Tibial nerve (tissue), 4 donors: ENCODE measurements at regions not wholly inside any gene's neighbourhood (a gene's known extent, or its start where the extent isn't known, plus 50 kb on each side); places are given as distances from the start of the nearest gene placed in this dataset.

Source experiments
- CTCF ChIP-seq, 5 experiments: fragments of 200-600 bp in 3 of 5; fragments of 450-650 bp in 2 of 5; sonication (generic) in 3 of 5; IDR thresholded peaks; one replicate each; pipeline ENCODE4 v1.5.1; 2016 to 2019; ENCODE audit warnings: antibody characterized with exemption in 5 of 5, mild to moderate bottlenecking in 3 of 5, moderate library complexity in 2 of 5
- EP300 ChIP-seq, 2 donors: sonication (generic); formaldehyde crosslinking; IDR thresholded peaks; one replicate each; pipeline ENCODE4 v1.6.1; 2017; ENCODE audit warnings: antibody characterized with exemption in 2 of 2, mild to moderate bottlenecking in 1 of 2
- POLR2A ChIP-seq, 2 donors: fragments of 450-650 bp; IDR thresholded peaks; one replicate each; pipeline ENCODE4 v1.6.1; 2017; ENCODE audit warnings: antibody characterized with exemption in 2 of 2, mild to moderate bottlenecking in 2 of 2, moderate library complexity in 2 of 2

DNA sequence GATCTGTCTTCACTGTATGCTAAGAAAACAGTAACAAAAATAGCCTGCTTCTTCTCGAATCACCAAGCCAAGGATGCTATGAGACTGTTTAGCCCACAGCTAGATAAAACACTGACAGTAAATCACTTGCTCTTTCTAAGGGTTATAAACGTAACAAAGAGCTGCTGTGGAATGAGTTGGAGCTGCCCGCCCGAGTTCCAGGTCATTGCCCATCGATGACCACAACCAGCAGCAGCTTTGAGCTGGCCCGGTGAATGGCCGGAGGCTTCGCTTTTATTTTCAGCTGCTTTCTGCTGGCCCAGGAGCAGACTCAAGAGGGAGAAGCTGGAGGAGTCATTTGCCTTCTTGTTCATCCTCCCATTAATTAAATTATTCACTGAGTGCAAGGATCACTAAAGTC is 82.2 kb upstream of the CDH4 start:
- TF ChIP-seq POLR2A (IDR thresholded peaks at IDR 0.05): no peak
- no peak for TF ChIP-seq CTCF (IDR thresholded peaks at IDR 0.05)
- TF ChIP-seq EP300 (IDR thresholded peaks at IDR 0.05): no peak
